CD4-positive, alpha-beta T cell treated with Interleukin-17A for 1 hour (primary cell): ENCODE measurements at regions not wholly inside any gene's neighbourhood (a gene's known extent, or its start where the extent isn't known, plus 50 kb on each side); places are given as distances from the start of the nearest gene placed in this dataset.

ENCODE experiments used
- DNase-seq: peaks from one replicate; pipeline ENCODE4 v3.0.0-alpha.2; 2020

- no peak for DNase-seq
Observed at GRCh38 chr2:16561676-16562075, 104.0 kb downstream of the CYRIA start.

GRCh38 chr2:16561251-16561650, 104.4 kb downstream of the CYRIA start:
- no peak for DNase-seq

GRCh38 chr2:16559278-16560067, 106.2 kb downstream of the CYRIA start:
- no peak for DNase-seq

GRCh38 chr2:16554060-16554583, 111.5 kb downstream of the CYRIA start:
- no peak for DNase-seq

- peak; percentile 2 for DNase-seq
Observed at GRCh38 chr2:16553226-16553625, 112.4 kb downstream of the CYRIA start.

GRCh38 chr2:16552202-16552601, 113.4 kb downstream of the CYRIA start:
- DNase-seq, result no peak

- DNase-seq, result no peak
Observed at GRCh38 chr2:16548036-16548435, 117.6 kb downstream of the CYRIA start.

- peak; percentile 4 for DNase-seq
Observed at GRCh38 chr2:16546128-16546754, 119.4 kb downstream of the CYRIA start.

GRCh38 chr2:16538707-16539106, 126.9 kb downstream of the CYRIA start:
- DNase-seq, result no peak

GRCh38 chr2:16537347-16537746, 128.3 kb downstream of the CYRIA start:
- DNase-seq, result no peak

GRCh38 chr2:16526193-16526592, 139.4 kb downstream of the CYRIA start:
- DNase-seq, result no peak

GRCh38 chr2:16525265-16525887, 140.3 kb downstream of the CYRIA start:
- no peak for DNase-seq

GRCh38 chr2:16523711-16524110, 141.9 kb downstream of the CYRIA start:
- DNase-seq, result no peak

GRCh38 chr2:16522031-16522831, 143.4 kb downstream of the CYRIA start:
- DNase-seq, result no peak

- no peak for DNase-seq
Observed at GRCh38 chr2:16520891-16521290, 144.7 kb downstream of the CYRIA start.

GRCh38 chr2:16515696-16516095, 149.9 kb downstream of the CYRIA start:
- no peak for DNase-seq

GRCh38 chr2:16513626-16514025, 152.0 kb downstream of the CYRIA start:
- no peak for DNase-seq

GRCh38 chr2:16511041-16511440, 154.6 kb downstream of the CYRIA start:
- DNase-seq, result no peak

- no peak for DNase-seq
Observed at GRCh38 chr2:16509042-16509441, 156.6 kb downstream of the CYRIA start.

GRCh38 chr2:16508490-16508851, 157.2 kb downstream of the CYRIA start:
- no peak for DNase-seq

- no peak for DNase-seq
Observed at GRCh38 chr2:16507655-16508489, 157.8 kb downstream of the CYRIA start.

GRCh38 chr2:16506366-16506765, 159.3 kb downstream of the CYRIA start:
- no peak for DNase-seq
